BE2C (cell line): ENCODE measurements at regions not wholly inside any gene's neighbourhood (a gene's known extent, or its start where the extent isn't known, plus 50 kb on each side); places are given as distances from the start of the nearest gene placed in this dataset.

Experiments
- DNase-seq: peaks from one replicate; pipeline ENCODE4 v3.0.0-alpha.2; 2020
- H3K27me3 ChIP-seq: fragments of 250-450 bp; sonication (Bioruptor Pico); 2 replicates; pipeline ENCODE4 v1.5.1; 2020; ENCODE audit warnings: mild to moderate bottlenecking
- H3K36me3 ChIP-seq: fragments of 250-450 bp; sonication (Bioruptor Pico); 2 replicates; pipeline ENCODE4 v1.5.1; 2020; ENCODE audit warnings: mild to moderate bottlenecking
- H3K4me1 ChIP-seq: fragments of 250-450 bp; sonication (Bioruptor Pico); 2 replicates; pipeline ENCODE4 v1.5.1; 2020
- H3K4me3 ChIP-seq: 2 replicates; pipeline ENCODE4 v1.5.1; 2011; ENCODE audit warnings: low read depth, low read length
- H3K9me3 ChIP-seq: fragments of 250-450 bp; sonication (Bioruptor Pico); 2 replicates; pipeline ENCODE4 v1.5.1; 2020
- TF ChIP-seq, protein P1 (sequence below): IDR thresholded peaks from 2 replicates; pipeline ENCODE4 v1.5.1; 2012; ENCODE audit warnings: mild to moderate bottlenecking, low read depth, low read length

DNA sequence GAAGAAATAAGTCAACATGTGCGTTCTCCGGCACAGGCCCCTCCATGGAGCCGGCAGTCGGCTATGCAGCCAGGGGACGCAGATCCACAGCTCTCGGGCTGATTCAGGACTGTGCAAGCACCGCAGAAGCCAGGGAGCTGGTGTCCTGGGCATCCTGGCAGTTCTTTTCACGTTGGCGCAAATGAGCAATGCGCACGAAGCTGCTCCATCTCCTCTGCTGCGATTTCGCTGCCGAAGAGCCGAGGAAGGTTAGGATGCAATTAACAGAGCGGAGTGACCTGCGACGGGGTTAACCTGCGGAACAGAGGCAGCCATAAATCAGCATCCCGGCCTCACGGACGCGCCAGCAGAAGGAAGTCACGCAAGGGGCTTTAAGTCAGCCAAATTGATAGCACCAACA lies 107.1 kb upstream of the POU3F3 start:
- Histone ChIP-seq H3K4me3 (no peak overlapping the region), H3K27me3 (no peaks in the 10 kb centered on the region), H3K4me1 (no peaks in the 10 kb centered on the region), H3K36me3 (no peaks in the 10 kb centered on the region), H3K9me3 (no peaks in the 10 kb centered on the region)
- TF ChIP-seq, protein P1, sequence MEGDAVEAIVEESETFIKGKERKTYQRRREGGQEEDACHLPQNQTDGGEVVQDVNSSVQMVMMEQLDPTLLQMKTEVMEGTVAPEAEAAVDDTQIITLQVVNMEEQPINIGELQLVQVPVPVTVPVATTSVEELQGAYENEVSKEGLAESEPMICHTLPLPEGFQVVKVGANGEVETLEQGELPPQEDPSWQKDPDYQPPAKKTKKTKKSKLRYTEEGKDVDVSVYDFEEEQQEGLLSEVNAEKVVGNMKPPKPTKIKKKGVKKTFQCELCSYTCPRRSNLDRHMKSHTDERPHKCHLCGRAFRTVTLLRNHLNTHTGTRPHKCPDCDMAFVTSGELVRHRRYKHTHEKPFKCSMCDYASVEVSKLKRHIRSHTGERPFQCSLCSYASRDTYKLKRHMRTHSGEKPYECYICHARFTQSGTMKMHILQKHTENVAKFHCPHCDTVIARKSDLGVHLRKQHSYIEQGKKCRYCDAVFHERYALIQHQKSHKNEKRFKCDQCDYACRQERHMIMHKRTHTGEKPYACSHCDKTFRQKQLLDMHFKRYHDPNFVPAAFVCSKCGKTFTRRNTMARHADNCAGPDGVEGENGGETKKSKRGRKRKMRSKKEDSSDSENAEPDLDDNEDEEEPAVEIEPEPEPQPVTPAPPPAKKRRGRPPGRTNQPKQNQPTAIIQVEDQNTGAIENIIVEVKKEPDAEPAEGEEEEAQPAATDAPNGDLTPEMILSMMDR: no peak
- DNase-seq: no peak

DNA sequence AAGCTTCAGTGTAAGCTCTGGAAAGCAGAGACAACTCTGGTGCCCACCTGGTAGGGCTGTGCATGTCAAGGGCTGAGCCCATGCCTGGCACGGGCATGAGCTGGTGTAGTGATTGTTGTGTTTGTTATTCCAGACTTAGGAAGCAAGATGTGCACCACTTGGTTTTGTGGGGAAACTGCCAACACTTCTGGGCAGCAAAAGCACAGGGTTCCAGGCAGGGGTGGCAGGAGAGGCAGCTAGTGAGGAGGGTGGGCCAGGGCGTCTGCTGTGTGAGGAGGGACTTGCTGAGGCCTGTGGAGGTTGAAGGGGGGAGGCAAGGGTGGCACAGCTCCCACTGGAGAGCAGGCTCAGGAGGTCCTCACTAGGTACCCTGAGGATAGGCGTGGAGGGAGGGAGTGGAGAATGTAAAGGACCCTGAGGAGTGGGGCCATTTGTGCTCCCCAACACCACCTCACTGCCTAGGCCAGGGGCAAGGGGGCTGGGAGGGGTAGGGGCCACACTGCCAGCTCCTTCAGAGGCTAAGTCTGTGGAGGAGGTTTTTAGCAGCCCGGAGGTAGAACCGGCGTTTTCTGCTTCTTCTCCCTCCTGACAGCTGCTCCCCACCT lies 104.0 kb upstream of the POU3F3 start:
- H3K4me3 ChIP-seq: no peak overlapping the region
- H3K27me3 ChIP-seq: no peaks in the 10 kb centered on the region
- no peaks in the 10 kb centered on the region for H3K4me1 ChIP-seq
- no peak for DNase-seq
- TF ChIP-seq, protein P1: no peak
- H3K36me3 ChIP-seq: no peaks in the 10 kb centered on the region
- H3K9me3 ChIP-seq: no peaks in the 10 kb centered on the region

DNA sequence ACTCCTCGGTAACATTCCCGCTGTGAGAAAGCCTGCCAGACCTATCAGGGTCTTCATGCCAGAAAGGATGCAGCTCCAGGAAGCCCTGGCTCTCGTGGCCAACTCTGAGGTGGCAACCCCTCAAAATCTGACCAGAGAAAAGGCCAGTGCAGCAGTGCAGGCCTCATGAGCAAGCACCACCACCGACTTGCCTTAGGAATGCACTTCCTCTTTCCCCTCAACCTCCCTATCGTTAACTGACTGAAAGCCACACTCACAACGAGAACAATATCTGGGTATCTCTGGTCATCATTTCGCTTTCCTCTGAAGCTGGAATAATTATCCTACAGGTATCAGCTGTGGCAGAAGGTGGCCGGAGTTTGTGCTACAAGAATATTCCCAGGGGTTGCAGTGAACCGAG lies 101.4 kb upstream of the POU3F3 start:
- TF ChIP-seq, protein P1: no peak
- H3K27me3 ChIP-seq: no peaks in the 10 kb centered on the region

DNA sequence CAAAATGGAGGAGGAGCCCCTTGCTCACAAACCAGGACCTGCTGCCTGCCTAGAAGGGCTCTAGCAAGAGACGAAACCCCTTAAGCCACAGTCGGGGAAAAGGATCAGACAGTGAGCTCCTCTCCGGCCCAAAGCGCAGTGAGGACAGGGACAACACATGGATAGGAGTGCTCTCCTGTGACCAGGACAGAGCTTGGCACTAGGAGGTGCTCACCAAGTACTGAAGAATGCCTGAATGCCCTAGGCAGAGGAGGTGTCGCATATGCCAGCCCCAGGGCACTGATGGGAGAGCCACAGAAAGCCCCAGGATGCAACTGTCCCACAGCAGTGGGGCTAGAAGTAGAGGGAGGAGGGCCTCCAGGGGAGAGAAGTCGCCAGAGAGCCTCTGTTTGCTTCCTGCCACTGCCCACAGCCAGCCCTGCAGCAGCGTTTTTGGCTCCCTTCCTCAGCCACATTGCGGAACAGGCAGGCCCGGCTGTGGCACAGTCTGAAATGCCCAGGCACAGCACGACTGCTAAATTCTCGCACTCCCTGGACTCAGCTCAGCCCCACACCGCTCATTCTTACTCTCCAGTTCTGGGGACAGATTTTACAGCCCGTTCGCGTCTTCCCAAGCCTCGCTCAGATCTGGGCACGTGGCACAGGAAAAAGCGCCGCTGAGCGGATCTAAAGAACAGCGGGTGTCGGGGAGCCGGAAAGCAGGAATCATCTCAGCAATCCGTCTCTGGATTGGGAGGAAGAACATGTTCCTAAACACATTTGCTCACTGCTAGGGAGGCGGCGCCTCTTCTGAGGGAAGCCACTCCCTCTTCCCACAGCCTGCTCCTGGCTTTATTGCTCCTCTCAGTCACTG lies 98.7 kb upstream of the POU3F3 start:
- Histone ChIP-seq H3K4me1 (no peaks in the 10 kb centered on the region), H3K9me3 (no peaks in the 10 kb centered on the region), H3K4me3 (no peak overlapping the region), H3K27me3 (no peaks in the 10 kb centered on the region), H3K36me3 (no peaks in the 10 kb centered on the region)
- TF ChIP-seq, protein P1: no peak
- DNase-seq: no peak

More for the DNA sequence above, 101.4 kb upstream of the POU3F3 start:
- H3K4me1 ChIP-seq: no peaks in the 10 kb centered on the region
- H3K4me3 ChIP-seq: no peak overlapping the region
- no peak for DNase-seq
- H3K36me3 ChIP-seq: no peaks in the 10 kb centered on the region
- no peaks in the 10 kb centered on the region for H3K9me3 ChIP-seq

DNA sequence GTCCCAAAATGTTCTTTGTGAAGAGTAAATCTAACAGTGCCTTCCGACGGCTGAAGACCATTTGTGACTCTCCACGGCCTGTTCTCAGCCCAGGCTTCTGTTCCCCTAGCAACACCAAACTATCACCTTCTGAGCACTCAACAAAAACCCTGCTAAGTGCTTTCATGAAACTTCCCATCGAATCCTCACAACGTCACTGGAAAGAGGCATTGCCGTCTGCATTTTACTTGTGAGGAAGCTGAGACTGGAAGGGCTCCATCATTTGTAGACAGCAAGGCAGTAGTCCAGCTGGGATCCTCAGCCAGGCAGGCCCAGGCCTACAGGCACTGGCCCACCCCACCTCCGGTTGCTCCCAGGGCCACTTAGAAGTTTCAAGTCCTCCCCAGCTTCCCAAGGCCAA lies 97.8 kb upstream of the POU3F3 start:
- no peaks in the 10 kb centered on the region for H3K4me1 ChIP-seq
- H3K36me3 ChIP-seq: no peaks in the 10 kb centered on the region
- H3K4me3 ChIP-seq: no peak overlapping the region
- no peaks in the 10 kb centered on the region for H3K27me3 ChIP-seq
- DNase-seq: no peak
- no peaks in the 10 kb centered on the region for H3K9me3 ChIP-seq
- TF ChIP-seq, protein P1: no peak

DNA sequence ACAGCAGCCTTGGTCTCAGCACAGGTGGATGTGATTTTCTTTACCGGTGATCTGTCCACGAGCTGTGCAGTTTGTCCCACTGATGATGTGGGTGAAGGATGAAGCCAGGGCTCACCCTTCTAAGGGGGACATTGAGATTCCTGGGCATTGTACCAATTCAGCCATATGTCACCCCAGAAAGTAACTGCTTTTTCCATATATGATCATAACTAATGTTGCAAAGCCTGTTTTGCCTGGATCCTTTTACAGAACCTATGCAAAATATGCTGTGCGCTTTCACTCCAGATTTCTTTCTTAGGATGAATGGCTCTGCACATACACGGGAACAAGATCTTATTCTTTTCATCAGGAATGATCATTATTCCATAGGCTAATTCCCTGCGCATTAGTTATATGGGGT lies 96.9 kb upstream of the POU3F3 start:
- no peak overlapping the region for H3K4me3 ChIP-seq
- no peak for DNase-seq
- H3K36me3 ChIP-seq: no peaks in the 10 kb centered on the region
- no peaks in the 10 kb centered on the region for H3K9me3 ChIP-seq
- TF ChIP-seq, protein P1: no peak
- H3K27me3 ChIP-seq: no peaks in the 10 kb centered on the region
- no peaks in the 10 kb centered on the region for H3K4me1 ChIP-seq
